Vagina (tissue), 2 donors: ENCODE measurements at regions not wholly inside any gene's neighbourhood (a gene's known extent, or its start where the extent isn't known, plus 50 kb on each side); places are given as distances from the start of the nearest gene placed in this dataset.

ENCODE experiments used
- CTCF ChIP-seq, 3 experiments: fragments of 450-650 bp in 2 of 3; fragments of 200-600 bp in 1 of 3; sonication (generic) in 1 of 3; IDR thresholded peaks; one replicate each; pipeline ENCODE4 v1.5.1; 2017 to 2019; ENCODE audit warnings: antibody characterized with exemption in 3 of 3, mild to moderate bottlenecking in 2 of 3, moderate library complexity in 2 of 3
- POLR2A ChIP-seq, 2 donors: fragments of 450-650 bp; IDR thresholded peaks; one replicate each; pipeline ENCODE4 v1.6.1; 2017; ENCODE audit warnings: antibody characterized with exemption in 2 of 2, mild to moderate bottlenecking in 2 of 2, moderate library complexity in 2 of 2
- POLR2AphosphoS5 ChIP-seq, 2 donors: sonication (generic); formaldehyde crosslinking; IDR thresholded peaks; one replicate each; pipeline ENCODE4 v1.9.0; 2017; ENCODE audit warnings: antibody characterized with exemption in 2 of 2, mild to moderate bottlenecking in 2 of 2, low read depth in 1 of 2; ENCODE audit not compliant: insufficient read depth in 1 of 2

- TF ChIP-seq POLR2A (IDR thresholded peaks at IDR 0.05) (no peak), CTCF (IDR thresholded peaks at IDR 0.05) (no peak), POLR2AphosphoS5 (IDR thresholded peaks at IDR 0.05; ENCODE audit: insufficient read depth in 1 of 2, low read depth in 1 of 2) (no peak)
These were observed 54.7 kb upstream of the ALX4 start for GRCh38 chr11:44364596-44364995.
